Activated CD8-positive, alpha-beta T cell treated with anti-CD3 and anti-CD28 coated beads for 36 hours (primary cell): ENCODE measurements at regions not wholly inside any gene's neighbourhood (a gene's known extent, or its start where the extent isn't known, plus 50 kb on each side); places are given as distances from the start of the nearest gene placed in this dataset.
"Not testable (repeated sequence)": the region's sequence is repeated elsewhere in the genome, so short reads cannot be mapped to it uniquely, and the experiment has no call there.

ENCODE experiments used
- ATAC-seq: fragments of 200-7000 bp; cut with Tn5 transposase; one replicate; pipeline ENCODE4 v1.10.0; 2021; ENCODE audit warnings: mild to moderate bottlenecking, moderate library complexity
- CTCF ChIA-PET: fragments of 350-600 bp; sonication (Branson Sonifier 250); formaldehyde crosslinking; loops from one replicate; lab custom pipeline; 2021; ENCODE audit warnings: antibody characterized with exemption; lab: Charles Lee
- POLR2A ChIA-PET: fragments of 350-600 bp; sonication (Branson Sonifier 250); formaldehyde crosslinking; loops from one replicate; lab custom pipeline; 2021; ENCODE audit warnings: antibody characterized with exemption; lab: Charles Lee
- DNase-seq: peaks from one replicate; pipeline ENCODE4 v3.0.0-alpha.2; 2020
- H3K27ac Mint-ChIP-seq: one replicate; pipeline ENCODE4 v1.8.0; 2021; ENCODE audit warnings: mild to moderate bottlenecking, mixed read lengths
- H3K27me3 Mint-ChIP-seq: one replicate; pipeline ENCODE4 v1.8.0; 2021; ENCODE audit warnings: mixed read lengths
- H3K36me3 Mint-ChIP-seq: one replicate; pipeline ENCODE4 v1.8.0; 2021; ENCODE audit warnings: low read depth, mixed read lengths
- H3K4me1 Mint-ChIP-seq: one replicate; pipeline ENCODE4 v1.8.0; 2021; ENCODE audit warnings: low read depth, mixed read lengths
- H3K4me3 Mint-ChIP-seq: one replicate; pipeline ENCODE4 v1.8.0; 2021; ENCODE audit warnings: mild to moderate bottlenecking, moderate library complexity, mixed read lengths
- H3K9me3 Mint-ChIP-seq: one replicate; pipeline ENCODE4 v1.8.0; 2021; ENCODE audit warnings: mixed read lengths
- intact Hi-C: fragments of 100-400 bp; cut with micrococcal nuclease; formaldehyde crosslinking; loops from one replicate; pipeline ENCODE4 v1.10.0; 2022
- TF ChIP-seq, protein P1 (sequence below): fragments of 200-600 bp; IDR thresholded peaks from one replicate; pipeline ENCODE4 v1.8.0; 2022; ENCODE audit warnings: antibody characterized with exemption, mild to moderate bottlenecking

DNA sequence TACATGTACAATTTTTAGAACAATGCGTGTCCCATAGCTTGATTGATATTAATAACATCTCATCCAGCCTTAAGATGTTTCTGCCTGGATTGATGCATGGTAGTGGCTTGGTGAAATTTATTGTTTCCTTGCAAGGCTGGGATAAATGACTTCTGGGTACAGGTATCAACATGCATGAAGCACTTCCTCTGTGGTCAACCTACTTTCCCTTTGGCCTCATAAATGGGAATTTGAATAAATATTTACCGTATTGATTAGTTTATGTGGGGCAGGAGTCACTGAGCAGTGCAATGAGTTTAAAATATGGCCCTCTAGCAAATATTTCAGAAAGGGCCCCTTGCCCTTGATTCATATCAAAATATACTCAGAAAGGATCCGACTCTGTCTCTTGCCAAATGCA lies 83.9 kb upstream of the KCNE2 start:
- H3K9me3 Mint-ChIP-seq, result no peaks in the 10 kb centered on the region
- no peaks in the 10 kb centered on the region for H3K36me3 Mint-ChIP-seq
- H3K4me1 Mint-ChIP-seq, result peaks cover 2% of the 10 kb centered on the region
- ATAC-seq (no peak), DNase-seq (no peak)
- TF ChIP-seq, protein P1, sequence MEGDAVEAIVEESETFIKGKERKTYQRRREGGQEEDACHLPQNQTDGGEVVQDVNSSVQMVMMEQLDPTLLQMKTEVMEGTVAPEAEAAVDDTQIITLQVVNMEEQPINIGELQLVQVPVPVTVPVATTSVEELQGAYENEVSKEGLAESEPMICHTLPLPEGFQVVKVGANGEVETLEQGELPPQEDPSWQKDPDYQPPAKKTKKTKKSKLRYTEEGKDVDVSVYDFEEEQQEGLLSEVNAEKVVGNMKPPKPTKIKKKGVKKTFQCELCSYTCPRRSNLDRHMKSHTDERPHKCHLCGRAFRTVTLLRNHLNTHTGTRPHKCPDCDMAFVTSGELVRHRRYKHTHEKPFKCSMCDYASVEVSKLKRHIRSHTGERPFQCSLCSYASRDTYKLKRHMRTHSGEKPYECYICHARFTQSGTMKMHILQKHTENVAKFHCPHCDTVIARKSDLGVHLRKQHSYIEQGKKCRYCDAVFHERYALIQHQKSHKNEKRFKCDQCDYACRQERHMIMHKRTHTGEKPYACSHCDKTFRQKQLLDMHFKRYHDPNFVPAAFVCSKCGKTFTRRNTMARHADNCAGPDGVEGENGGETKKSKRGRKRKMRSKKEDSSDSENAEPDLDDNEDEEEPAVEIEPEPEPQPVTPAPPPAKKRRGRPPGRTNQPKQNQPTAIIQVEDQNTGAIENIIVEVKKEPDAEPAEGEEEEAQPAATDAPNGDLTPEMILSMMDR, result no peak
- H3K27ac Mint-ChIP-seq, result no peak overlapping the region
- ChIA-PET CTCF (no interaction called here), POLR2A (no interaction called here)
- intact Hi-C loops, result no loop called here
- no peaks in the 10 kb centered on the region for H3K27me3 Mint-ChIP-seq
- H3K4me3 Mint-ChIP-seq, result no peak overlapping the region

DNA sequence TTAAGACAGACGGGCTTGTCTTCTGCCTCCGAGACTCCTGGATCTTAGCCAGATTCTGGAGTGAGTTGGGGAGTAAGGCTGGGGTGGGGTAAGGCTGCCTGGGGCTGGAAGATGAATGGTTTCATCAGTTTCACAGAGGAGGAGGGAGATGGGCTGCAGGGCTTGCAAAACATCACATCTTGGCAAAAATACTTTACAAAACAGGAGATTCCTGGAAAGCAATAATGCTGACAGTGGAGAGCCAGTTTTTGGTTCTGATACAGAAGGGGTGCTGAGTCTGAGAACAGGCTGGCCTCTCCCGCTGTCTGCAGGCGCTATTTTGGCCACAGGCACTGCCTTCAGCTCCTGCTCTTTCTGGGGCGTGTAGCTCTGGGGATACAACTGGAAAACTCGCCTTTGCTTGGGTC lies 83.4 kb upstream of the KCNE2 start:
- H3K4me1 Mint-ChIP-seq, result peaks cover 2% of the 10 kb centered on the region
- no peaks in the 10 kb centered on the region for H3K9me3 Mint-ChIP-seq
- DNase-seq, result no peak
- CTCF ChIA-PET, result no interaction called here
- intact Hi-C loops, result no loop called here
- POLR2A ChIA-PET, result no interaction called here
- TF ChIP-seq, protein P1, result no peak
- no peak for ATAC-seq
- H3K27me3 Mint-ChIP-seq, result no peaks in the 10 kb centered on the region
- H3K4me3 Mint-ChIP-seq, result no peak overlapping the region
- H3K27ac Mint-ChIP-seq, result no peak overlapping the region
- H3K36me3 Mint-ChIP-seq, result no peaks in the 10 kb centered on the region

DNA sequence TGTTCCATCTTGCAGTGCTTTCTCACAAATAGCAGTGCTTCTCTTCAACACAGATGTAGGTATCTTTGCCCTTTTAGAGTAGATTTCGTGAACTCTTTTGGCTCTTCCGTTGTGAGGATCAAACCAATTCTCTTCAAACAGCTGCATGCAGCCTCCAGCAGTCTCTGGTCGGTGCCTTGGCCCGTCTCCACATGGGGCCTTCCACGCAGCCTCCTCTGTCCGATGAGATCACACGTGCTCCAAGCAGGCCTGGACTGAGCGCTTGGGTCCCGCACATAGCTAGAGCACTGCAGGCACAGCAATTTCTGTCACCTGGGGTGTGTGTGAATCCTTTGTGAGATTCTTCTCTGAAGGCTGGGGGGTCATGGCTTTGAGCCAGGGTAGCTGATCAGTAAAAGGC lies 82.8 kb upstream of the KCNE2 start:
- no peak overlapping the region for H3K4me3 Mint-ChIP-seq
- CTCF ChIA-PET, result no interaction called here
- H3K36me3 Mint-ChIP-seq, result no peaks in the 10 kb centered on the region
- intact Hi-C loops, result no loop called here
- H3K9me3 Mint-ChIP-seq, result no peaks in the 10 kb centered on the region
- no peak overlapping the region for H3K27ac Mint-ChIP-seq
- H3K27me3 Mint-ChIP-seq, result no peaks in the 10 kb centered on the region
- TF ChIP-seq, protein P1, result no peak
- POLR2A ChIA-PET, result no interaction called here
- no peak for DNase-seq
- H3K4me1 Mint-ChIP-seq, result peaks cover 2% of the 10 kb centered on the region
- no peak for ATAC-seq

DNA sequence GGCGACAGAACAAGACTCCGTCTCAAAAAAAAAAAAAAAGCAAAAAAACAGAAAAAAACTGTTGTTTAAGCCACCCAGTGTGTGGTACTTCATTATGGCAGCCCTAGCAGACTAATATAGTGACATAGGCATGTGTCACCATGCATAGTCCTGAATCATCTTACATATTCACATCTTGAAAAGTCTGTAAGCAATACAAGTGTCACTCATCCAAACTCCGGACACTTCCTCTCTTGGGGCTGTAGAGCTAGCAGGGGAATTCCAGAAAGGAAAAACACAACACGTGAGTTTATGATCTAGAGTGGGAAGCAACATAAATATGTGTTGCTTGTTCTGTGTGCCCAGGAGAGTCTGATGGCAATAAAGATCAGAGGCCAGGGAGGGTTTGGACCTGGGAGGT lies 81.6 kb upstream of the KCNE2 start:
- Mint-ChIP-seq H3K27me3 (no peaks in the 10 kb centered on the region), H3K36me3 (no peaks in the 10 kb centered on the region), H3K27ac (no peak overlapping the region), H3K4me1 (no peaks in the 10 kb centered on the region), H3K9me3 (peaks cover 2% of the 10 kb centered on the region), H3K4me3 (no peak overlapping the region)
- ChIA-PET POLR2A (no interaction called here), CTCF (no interaction called here)
- no peak for DNase-seq
- no peak for ATAC-seq
- TF ChIP-seq, protein P1, result no peak
- intact Hi-C loops, result no loop called here

DNA sequence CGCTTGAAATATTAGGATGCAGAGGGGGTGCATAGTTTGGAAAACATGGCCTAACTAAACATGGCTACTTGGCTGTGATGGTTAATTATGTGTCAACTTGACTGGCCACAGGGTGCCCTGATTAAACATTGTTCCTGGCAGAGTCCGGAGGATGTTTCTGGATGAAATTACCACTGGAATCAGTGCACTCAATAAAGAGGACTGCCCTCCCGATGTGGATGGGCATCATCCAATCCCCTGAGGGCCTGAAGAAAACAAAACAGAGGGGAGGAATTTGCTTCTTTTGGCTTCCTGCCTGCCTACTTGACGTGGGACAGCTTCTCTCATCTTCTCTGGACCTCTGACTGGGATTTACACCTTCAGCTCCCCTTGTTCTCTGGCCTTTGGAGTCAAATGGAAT lies 79.1 kb upstream of the KCNE2 start:
- Mint-ChIP-seq H3K27ac (no peak overlapping the region), H3K9me3 (peaks cover 14% of the 10 kb centered on the region), H3K4me3 (no peak overlapping the region), H3K4me1 (no peaks in the 10 kb centered on the region), H3K27me3 (no peaks in the 10 kb centered on the region), H3K36me3 (peaks cover 2% of the 10 kb centered on the region)
- intact Hi-C loops, result no loop called here
- ATAC-seq, result no peak
- POLR2A ChIA-PET, result no interaction called here
- CTCF ChIA-PET, result no interaction called here
- TF ChIP-seq, protein P1, result no peak
- DNase-seq, result no peak

DNA sequence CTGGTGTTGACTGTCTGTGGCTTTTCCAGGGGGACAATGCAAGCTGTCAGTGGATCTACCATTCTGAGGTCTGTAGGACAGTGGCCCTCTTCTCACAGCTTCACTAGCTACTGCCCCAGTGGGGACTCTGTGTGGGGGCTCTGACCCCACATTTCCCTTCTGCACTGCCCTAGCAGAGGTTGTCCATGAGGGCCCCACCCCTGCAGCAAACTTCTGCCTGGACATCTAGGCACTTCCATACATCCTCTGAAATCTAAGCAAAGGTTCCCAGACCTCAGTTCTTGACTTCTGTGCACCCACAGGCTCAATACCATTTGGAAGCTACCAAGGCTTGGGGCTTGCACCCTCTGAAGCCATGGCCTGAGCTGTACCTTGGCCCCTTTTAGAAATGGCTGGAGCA lies 75.8 kb upstream of the KCNE2 start:
- H3K4me3 Mint-ChIP-seq, ATAC-seq, H3K27me3 Mint-ChIP-seq, DNase-seq, POLR2A ChIA-PET, H3K4me1 Mint-ChIP-seq, intact Hi-C loops, CTCF ChIA-PET, H3K36me3 Mint-ChIP-seq, H3K27ac Mint-ChIP-seq: not testable (repeated sequence)
- H3K9me3 Mint-ChIP-seq, result peaks cover 14% of the 10 kb centered on the region
